Right atrium auricular region (tissue), 2 donors: ENCODE measurements at regions not wholly inside any gene's neighbourhood (a gene's known extent, or its start where the extent isn't known, plus 50 kb on each side); places are given as distances from the start of the nearest gene placed in this dataset.

Experiments
- DNase-seq: peaks from one replicate; pipeline ENCODE4 v3.0.0-alpha.2; 2019; ENCODE audit warnings: low spot score
- H3K27ac ChIP-seq, 2 donors: fragments of 200-600 bp; sonication (generic); 1 replicate in 1 of 2; 2 replicates in 1 of 2; pipeline ENCODE4 v1.5.1; 2016 to 2019
- H3K27me3 ChIP-seq, 2 donors: fragments of 200-600 bp; sonication (generic); one replicate each; pipeline versions ENCODE4 v1.5.1 to v1.6.0; 2017 to 2019
- H3K36me3 ChIP-seq: fragments of 200-600 bp; sonication (generic); one replicate; pipeline ENCODE4 v1.5.1; 2016
- H3K4me1 ChIP-seq, 2 donors: fragments of 200-600 bp; sonication (generic); one replicate each; pipeline versions ENCODE4 v1.5.1 to v1.6.0; 2017 to 2019
- H3K4me3 ChIP-seq, 2 donors: fragments of 200-600 bp; sonication (generic); 1 replicate in 1 of 2; 2 replicates in 1 of 2; pipeline ENCODE4 v1.5.1; 2017 to 2019; ENCODE audit warnings: mild to moderate bottlenecking in 1 of 2, moderate library complexity in 1 of 2
- H3K9me3 ChIP-seq, 2 donors: fragments of 200-600 bp; sonication (generic); one replicate each; pipeline ENCODE4 v1.5.1; 2019
- CTCF ChIP-seq, 2 donors: fragments of 200-600 bp; sonication (generic); IDR thresholded peaks; one replicate each; pipeline ENCODE4 v1.5.1; 2019; ENCODE audit warnings: antibody characterized with exemption in 2 of 2

GRCh38 chr5:73267766-73268435, 94.9 kb downstream of the TMEM174 start:
- Histone ChIP-seq H3K27me3 (no peaks in the 10 kb centered on the region), H3K9me3 (no peaks in the 10 kb centered on the region), H3K27ac (no peak overlapping the region), H3K4me1 (no peaks in the 10 kb centered on the region), H3K4me3 (no peak overlapping the region), H3K36me3 (no peaks in the 10 kb centered on the region)
- DNase-seq: no peak
- TF ChIP-seq CTCF (IDR thresholded peaks at IDR 0.05): no peak

- Histone ChIP-seq H3K4me3 (no peak overlapping the region), H3K27me3 (no peaks in the 10 kb centered on the region), H3K27ac (no peak overlapping the region)
Observed at GRCh38 chr5:73266925-73267765, 94.2 kb downstream of the TMEM174 start.

GRCh38 chr5:73266176-73266738, 93.3 kb downstream of the TMEM174 start:
- Histone ChIP-seq H3K4me1 (no peaks in the 10 kb centered on the region), H3K9me3 (no peaks in the 10 kb centered on the region), H3K27me3 (no peaks in the 10 kb centered on the region), H3K27ac (no peak overlapping the region), H3K4me3 (no peak overlapping the region), H3K36me3 (no peaks in the 10 kb centered on the region)
- DNase-seq: no peak
- no peak for TF ChIP-seq CTCF (IDR thresholded peaks at IDR 0.05)

More at GRCh38 chr5:73266925-73267765, 94.2 kb downstream of the TMEM174 start:
- TF ChIP-seq CTCF (IDR thresholded peaks at IDR 0.05): no peak
- DNase-seq: no peak
- Histone ChIP-seq H3K36me3 (no peaks in the 10 kb centered on the region), H3K9me3 (no peaks in the 10 kb centered on the region), H3K4me1 (no peaks in the 10 kb centered on the region)

- TF ChIP-seq CTCF (IDR thresholded peaks at IDR 0.05): no peak
- Histone ChIP-seq H3K4me1 (no peaks in the 10 kb centered on the region), H3K9me3 (no peaks in the 10 kb centered on the region), H3K4me3 (no peak overlapping the region), H3K27me3 (no peaks in the 10 kb centered on the region), H3K36me3 (no peaks in the 10 kb centered on the region), H3K27ac (no peak overlapping the region)
- DNase-seq: no peak
Observed at GRCh38 chr5:73265641-73266040, 92.6 kb downstream of the TMEM174 start.

GRCh38 chr5:73264631-73265030, 91.6 kb downstream of the TMEM174 start:
- no peaks in the 10 kb centered on the region for H3K36me3 ChIP-seq

More at GRCh38 chr5:73264631-73265030, 91.6 kb downstream of the TMEM174 start:
- Histone ChIP-seq H3K9me3 (no peaks in the 10 kb centered on the region), H3K27ac (no peak overlapping the region), H3K4me1 (no peaks in the 10 kb centered on the region), H3K4me3 (no peak overlapping the region), H3K27me3 (no peaks in the 10 kb centered on the region)
- no peak for DNase-seq
- TF ChIP-seq CTCF (IDR thresholded peaks at IDR 0.05): no peak
